ENCODE measurements at regions not wholly inside any gene's neighbourhood (a gene's known extent, or its start where the extent isn't known, plus 50 kb on each side); places are given as distances from the start of the nearest gene placed in this dataset.
"Not testable (repeated sequence)": the region's sequence is repeated elsewhere in the genome, so short reads cannot be mapped to it uniquely, and the experiment has no call there.

DNA sequence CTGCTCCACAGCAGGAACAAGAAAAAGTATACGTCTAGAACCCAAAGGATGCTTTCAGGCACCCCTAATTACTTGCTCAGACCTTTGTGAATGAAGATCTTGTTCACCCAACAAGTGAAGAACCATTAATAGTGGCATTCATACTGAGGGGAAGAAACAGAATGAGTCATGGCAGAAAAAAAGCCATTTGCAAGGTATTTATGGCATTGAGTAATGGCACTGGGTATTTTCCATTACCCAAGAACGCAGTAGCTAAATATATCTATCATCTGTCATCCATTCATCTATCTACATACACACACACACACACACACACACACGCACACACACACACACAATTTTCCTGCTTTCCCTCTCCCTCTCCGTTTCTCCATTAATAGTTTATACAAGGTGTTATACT lies 56.4 kb upstream of the XIRP2 start:
- no peak for DNase-seq (ENCODE audit: low spot score)

DNA sequence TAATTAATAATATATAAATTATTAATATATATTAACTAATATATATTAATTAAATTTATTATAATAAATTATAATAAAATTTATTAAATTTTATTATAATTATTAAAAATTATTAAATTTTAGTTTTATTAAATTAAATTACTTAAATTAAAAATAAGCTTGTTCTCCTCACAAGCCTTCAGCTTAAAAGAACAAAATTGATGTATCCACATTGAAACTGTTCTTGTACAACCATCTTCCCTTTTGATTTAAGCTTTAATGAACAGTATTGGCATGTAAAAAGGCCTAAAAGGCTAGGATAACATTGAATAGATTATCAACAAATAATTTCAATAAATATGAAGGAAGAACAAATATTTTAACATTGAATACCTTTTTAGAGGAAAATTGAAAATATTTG lies 62.4 kb upstream of the XIRP2 start:
- DNase-seq (ENCODE audit: low spot score) = no peak

DNA sequence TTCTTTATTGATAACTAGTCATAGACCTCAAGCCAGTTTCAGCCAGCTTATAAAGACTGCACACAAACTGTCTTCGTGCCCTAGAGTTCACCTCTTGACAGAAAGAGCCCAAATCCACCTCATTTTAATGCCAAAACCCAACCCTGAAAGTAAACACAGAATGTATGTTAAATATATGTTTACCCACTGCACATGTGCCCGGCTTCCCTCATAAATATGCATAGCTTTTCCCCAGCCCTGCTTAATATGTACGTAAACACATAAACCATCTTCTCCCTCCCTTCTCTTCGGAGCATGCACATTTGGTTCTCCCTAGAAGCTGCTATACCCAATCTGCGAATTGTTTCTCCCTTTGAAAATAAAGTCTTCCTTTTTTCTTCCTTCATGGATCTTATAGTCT lies 73.9 kb upstream of the XIRP2 start:
- no peak for DNase-seq (ENCODE audit: low spot score)

DNA sequence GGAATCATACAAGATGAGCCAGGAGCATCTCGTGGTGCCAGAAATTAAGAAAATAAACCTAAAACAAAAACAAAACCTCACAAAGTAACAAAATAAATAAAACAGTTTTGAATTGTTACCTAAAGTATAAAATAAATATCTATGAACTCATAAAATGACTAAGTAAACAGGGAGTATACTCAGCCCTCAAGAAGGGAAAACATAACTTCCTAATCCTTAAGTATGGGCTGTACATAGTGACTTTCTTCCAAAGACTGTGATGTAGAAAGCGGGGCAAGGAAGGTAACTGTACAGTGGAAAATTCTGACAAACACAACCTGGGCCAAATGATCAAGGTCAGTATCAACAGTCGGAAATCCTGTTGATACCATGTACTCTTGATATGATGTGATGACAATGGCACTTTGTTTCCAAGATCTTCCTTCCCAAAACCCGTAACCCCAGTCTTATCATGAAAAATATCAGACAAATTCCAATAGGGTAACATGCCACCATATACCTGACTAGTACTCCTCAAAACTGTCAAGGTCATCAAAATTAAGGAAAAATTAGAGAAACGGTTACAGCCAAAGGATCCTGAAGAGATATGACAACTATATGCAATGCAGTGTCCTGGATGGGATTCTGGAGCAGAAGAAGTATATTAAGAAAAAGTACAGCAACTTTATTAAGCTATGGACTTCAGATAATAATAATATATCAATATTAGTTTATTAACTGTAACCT lies 76.0 kb upstream of the XIRP2 start:
- no peak for DNase-seq (ENCODE audit: low spot score)

DNA sequence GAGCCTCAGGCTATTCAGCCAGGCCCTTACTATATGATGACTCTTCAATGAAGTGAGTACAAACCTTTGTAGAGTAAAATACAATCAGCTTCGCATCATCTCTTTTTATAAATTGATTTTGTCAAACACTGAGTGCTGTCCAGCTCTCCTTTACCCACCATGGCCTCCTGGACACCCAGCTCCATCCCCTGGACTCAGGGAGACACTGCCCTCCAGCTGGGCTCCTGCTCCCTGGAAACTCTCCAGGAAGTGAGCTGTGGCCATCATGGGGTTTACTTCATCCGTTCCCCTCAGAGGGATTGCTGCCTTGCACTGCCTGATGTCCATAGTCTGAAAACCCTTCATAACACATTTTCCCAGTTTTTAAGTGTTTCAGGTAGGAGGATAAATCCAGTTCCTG lies 82.5 kb upstream of the XIRP2 start:
- DNase-seq (ENCODE audit: low spot score) = no peak

DNA sequence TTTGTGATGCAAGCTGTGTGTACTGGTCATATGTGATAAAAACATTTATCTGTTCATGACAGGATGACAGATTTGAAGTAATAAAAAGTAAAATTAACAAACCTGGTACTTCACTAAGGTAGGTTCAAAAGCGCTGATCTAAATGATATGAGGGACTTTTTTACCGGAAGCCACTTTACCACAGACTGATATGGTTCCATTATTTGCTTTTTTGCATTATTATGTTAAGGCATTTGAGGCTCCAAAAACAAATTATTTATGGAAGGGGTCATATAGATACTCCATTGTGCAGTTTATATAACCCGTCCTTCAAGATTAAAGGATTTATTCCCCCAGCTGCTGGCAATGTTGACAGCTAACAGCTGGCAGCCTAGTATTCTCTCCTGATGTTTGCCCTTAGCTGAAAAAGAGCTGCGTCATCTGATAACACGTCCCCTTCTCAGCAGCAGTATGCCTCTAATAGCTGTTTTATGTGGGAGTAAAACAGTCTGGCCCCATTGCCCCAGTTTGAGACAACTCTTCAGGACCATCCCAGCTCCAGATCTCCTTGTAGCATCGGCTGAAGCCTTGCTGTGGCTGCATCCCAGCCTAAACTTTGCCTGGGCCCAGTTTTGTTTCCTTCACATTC lies 84.8 kb upstream of the XIRP2 start:
- peak; percentile 53 for DNase-seq (ENCODE audit: low spot score)

DNA sequence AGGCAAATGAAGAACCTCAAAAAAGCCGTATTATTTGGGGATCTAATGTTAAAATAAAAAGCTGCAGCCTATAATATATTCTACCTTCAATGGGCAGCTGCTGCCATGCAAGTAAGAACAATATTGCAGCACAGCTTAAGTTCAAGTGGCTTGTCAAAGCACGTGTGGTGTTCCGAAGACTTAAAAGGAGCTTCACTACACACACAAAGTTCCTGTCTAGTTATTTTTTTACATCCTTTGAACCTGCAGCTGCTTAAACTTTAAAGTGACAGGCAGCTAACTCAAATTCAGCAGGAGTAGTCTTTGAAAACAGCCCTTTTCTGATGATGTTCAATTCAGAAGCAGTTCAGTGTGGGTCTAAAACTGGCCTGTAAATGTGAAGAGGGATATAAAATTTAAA lies 85.8 kb upstream of the XIRP2 start:
- peak; percentile 2 for DNase-seq (ENCODE audit: low spot score)

DNA sequence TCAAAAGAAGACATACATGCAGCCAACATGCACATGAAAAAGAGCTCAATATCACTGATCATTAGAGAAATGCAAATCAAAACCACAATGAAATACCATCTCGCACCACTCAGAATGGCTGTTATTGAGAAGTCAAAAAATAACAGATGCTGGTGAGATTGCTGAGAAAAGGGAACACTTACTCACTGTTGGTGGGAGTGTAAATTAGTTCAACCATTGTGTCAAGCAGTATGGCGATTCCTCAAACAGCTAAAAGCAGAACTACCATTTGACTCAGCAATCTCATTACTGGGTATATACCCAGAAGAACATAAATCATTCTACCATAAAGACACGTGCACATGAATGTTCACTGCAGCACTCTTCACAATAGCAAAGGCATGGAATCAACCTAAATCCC lies 95.5 kb upstream of the XIRP2 start:
- DNase-seq (ENCODE audit: low spot score) = no peak

DNA sequence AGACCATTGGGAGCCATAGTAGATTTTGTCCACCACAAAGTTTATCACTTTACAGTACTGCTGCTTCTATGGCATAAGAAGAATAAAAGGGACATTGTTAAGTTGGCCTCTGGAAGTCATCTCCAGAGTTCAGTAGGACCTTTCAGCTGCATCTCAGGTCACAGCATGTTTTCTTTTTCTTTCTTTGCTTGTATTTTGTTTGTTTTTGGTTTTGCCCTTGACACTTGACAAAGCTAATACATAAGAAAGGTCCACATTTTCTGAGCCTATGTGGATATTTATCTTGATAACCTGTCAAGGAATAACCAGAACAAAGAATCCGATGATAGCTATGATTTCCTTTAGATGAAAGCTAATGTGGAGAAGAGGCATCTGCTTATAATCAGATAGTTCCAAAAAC lies 101.6 kb upstream of the XIRP2 start:
- no peak for DNase-seq (ENCODE audit: low spot score)

- no peak for DNase-seq (ENCODE audit: low spot score)
Observed at GRCh38 chr2:166784296-166784946, 103.9 kb upstream of the XIRP2 start.

GRCh38 chr2:166775176-166775575 lies 113.1 kb upstream of the XIRP2 start:
- DNase-seq (ENCODE audit: low spot score) = no peak

DNA sequence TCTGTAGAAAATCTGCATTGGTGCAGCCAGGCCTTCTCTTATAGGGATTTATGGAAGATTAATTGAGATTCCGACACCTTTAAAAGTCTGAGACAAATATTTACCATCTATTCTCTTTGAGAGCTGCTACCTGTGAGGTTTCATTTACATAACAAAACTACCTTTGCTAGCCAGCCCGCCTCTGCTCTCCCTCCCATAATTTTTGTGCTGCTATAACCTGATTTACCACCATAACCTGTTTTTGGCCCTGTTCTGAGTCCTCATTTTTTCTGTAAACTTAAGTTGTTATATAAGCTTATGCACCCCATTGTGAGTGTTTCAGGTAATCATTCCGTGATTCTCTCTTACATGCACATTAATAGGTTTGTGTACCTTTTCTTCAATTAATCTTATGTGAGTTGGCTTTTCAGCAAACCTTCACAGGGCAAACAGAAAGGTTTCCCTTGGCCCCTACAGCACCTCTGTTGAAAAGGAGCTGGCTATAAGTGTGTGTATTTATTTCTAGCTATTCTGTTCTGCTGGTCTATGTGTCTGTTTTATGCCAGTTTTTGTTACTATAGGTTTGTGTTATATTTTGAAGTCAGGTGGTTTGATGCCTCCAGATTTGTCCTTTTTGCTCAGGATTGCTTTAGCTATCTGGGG lies 114.9 kb upstream of the XIRP2 start:
- no peak for DNase-seq (ENCODE audit: low spot score)

GRCh38 chr2:166768393-166769123 lies 119.7 kb upstream of the XIRP2 start:
- DNase-seq (ENCODE audit: low spot score) = no peak

DNA sequence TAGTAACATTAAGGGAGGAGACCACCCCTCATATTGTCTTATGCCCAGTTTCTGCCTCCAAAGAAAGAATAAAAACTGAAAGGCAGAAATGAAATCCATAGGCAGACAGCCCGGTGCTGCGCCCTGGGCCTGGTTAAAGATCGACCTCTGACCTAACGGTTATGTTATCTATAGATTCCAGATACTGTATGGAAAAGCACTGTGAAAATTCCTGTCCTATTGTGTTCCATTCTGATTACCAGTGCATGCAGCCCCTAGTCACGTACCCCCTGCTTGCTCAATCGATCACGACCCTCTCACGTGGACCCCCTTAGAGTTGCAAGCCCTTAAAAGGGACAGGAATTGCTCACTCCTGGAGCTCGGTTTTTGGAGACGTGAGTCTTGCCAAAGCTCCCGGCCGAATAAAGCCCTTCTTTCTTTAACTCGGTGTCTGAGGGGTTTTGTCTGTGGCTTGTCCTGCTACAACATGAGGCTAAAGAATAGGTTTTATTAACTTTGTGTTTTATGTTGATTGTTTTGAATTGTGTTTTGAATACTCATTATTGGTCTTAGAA lies 121.4 kb upstream of the XIRP2 start:
- not testable (repeated sequence) for DNase-seq (ENCODE audit: low spot score)

DNA sequence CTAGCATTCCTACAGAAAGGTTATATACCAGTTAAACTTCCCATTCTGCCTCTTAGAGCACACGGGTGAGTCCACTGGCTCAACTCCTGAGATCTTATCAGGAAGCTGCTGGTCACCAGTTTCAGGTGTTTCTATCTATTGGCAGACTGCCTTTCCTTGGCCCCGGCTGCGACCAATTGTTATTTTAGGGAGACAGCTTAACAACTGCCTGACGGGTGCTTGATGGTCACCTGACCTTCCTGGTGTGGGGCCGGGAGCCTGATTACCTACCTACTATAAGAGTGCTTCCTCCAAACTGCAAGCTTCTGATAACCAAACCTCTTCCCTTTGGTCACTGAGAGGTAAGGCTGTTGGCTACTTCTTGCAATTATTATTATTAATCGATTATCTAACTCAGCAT lies 122.1 kb upstream of the XIRP2 start:
- no peak for DNase-seq (ENCODE audit: low spot score)

DNA sequence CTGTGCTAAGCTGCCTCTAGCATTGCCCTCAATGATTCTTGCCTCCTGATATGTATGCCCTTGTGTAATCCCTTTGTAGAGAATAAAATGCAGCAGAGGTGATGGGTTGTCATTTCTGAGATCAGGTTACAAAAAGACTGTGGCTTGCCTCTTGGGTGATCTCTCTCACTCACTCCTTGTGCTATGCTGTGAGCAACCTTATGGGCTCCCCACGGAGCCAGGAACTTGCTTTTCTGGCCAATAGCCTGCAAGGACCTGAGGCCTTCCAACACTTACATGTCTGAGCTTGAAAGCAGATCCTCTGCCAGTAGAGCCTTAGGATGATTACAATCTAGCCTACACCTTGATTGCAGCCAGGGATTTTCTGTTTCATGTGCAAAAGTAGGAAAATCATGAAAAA lies 123.1 kb upstream of the XIRP2 start:
- no peak for DNase-seq (ENCODE audit: low spot score)

GRCh38 chr2:166764702-166765101 lies 123.6 kb upstream of the XIRP2 start:
- no peak for DNase-seq (ENCODE audit: low spot score)

GRCh38 chr2:166764216-166764615 lies 124.1 kb upstream of the XIRP2 start:
- no peak for DNase-seq (ENCODE audit: low spot score)

GRCh38 chr2:166762746-166763145 lies 125.5 kb upstream of the XIRP2 start:
- no peak for DNase-seq (ENCODE audit: low spot score)

- no peak for DNase-seq (ENCODE audit: low spot score)
Observed at GRCh38 chr2:166758956-166759355, 129.3 kb upstream of the XIRP2 start.

DNA sequence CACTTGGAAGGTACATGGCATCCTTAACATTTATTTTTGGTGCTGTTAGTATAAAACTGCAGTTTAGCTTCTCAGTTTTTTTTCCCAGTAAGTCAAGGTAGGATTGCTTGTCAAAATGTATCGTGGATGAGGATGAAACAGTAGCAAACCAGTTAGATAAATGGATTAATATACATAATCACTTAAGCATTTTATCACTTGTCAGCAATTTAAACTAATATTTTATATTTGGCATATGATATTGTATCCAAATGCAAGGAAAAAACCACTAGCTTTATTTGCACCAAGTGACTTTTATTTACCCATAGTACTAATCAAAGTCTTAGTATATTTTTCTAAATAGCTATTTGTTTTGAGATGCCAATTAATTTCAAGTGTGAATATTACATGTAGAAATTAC lies 137.7 kb upstream of the XIRP2 start:
- DNase-seq (ENCODE audit: low spot score) = no peak

DNA sequence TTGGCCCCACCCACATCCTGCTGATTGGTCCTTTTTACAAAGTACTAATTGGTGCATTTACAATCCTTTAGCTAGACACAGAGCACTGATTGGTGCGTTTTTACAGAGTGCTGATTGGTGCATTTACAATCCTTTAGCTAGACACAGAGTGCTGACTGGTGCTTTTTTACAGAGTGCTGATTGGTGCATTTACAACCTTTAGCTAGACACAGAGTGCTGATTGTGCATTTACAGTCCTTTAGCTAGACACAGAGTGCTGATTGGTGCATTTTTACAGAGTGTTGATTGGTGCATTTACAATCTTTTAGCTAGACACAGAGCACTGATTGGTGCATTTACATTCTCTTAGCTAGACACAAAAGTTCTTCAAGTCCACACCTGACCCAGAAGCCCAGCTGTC lies 144.2 kb upstream of the XIRP2 start:
- not testable (repeated sequence) for DNase-seq (ENCODE audit: low spot score)

Measured in umbilical cord (tissue), 1 donor.